Dermis blood vessel endothelial cell (primary cell): ENCODE measurements at regions not wholly inside any gene's neighbourhood (a gene's known extent, or its start where the extent isn't known, plus 50 kb on each side); places are given as distances from the start of the nearest gene placed in this dataset.

Experiments
- DNase-seq: peaks from one replicate; pipeline ENCODE4 v3.0.0; 2010

GRCh38 chr4:151831526-151831925, 70.7 kb upstream of the GATB start:
- DNase-seq: no peak

DNA sequence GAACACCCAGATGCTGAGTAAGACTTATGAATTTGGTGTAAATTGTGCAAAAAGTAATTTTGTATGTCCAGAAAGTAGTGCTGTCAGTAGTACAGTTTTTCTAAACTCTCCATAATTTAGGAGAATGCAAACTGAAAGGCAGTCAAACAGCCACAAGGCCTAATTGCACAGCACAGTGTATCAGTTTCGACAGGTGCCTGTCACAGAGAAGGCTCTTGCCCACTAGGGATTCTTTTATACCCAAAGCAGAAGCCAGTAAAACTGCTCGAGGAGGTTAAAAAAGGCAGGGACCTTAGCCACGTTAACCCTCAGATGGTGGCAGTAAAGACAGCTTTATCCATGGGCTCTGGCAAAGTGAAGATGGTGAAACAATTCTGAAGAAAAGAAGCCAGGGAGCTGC, 69.4 kb upstream of the GATB start:
- no peak for DNase-seq

GRCh38 chr4:151829309-151829708, 68.5 kb upstream of the GATB start:
- DNase-seq: no peak

GRCh38 chr4:151824656-151825055, 63.8 kb upstream of the GATB start:
- no peak for DNase-seq

DNA sequence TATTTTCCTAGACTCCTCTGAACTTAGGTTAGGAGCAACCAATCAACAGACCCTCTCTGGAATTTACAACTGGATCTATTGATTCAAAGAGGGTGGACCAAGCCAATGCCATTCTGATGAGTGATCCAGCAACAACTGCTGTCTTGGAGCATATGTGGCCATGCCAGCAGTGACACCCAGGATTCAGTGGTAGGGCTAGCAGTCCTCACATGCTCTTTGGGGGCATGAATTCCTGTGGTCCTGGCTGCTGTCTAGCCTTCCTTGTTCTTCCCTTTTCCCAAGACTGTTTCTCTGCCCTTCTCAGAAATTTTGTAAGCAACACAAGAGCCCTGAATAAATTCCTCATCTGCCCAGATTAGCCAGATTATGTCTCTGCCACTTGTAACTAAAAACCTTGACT, 61.5 kb upstream of the GATB start:
- DNase-seq: no peak

GRCh38 chr4:151820004-151820403, 59.2 kb upstream of the GATB start:
- no peak for DNase-seq

DNA sequence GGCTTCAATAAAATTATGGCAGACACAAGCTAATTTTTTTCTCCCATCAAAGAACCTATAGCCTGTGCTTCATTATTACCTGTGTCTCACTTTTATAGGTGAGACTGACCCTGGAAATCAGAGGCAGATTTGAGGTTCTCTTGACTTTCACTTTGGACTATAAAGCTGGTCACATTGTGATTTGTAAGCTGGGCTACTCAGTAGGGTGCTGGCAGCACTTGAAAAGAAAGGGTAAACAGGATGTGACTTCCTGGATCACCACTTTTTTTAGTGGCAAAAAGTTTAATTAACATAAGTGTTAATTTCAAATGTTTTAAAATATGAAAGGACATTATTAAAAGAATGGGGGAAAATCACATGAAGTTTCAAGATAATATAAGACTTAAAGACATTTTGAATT, 50.6 kb upstream of the GATB start:
- no peak for DNase-seq
